ENCODE measurements at regions not wholly inside any gene's neighbourhood (a gene's known extent, or its start where the extent isn't known, plus 50 kb on each side); places are given as distances from the start of the nearest gene placed in this dataset.

GRCh38 chr5:155735388-155735787 is 591.6 kb upstream of the SGCD start:
- no peak for TF ChIP-seq CTCF (IDR thresholded peaks at IDR 0.05; ENCODE audit: extremely low read depth in 1 of 2, insufficient read depth in 1 of 2, low read depth in 1 of 2, low read length in 2 of 2)
- TF ChIP-seq POLR2A (IDR thresholded peaks at IDR 0.05; ENCODE audit: low read depth, low read length) = no peak
- no peak for TF ChIP-seq EZH2 (IDR thresholded peaks at IDR 0.05; ENCODE audit: borderline replicate concordance, low read depth, low read length, severe bottlenecking)

Data from endothelial cell of umbilical vein (primary cell).